ENCODE measurements at regions not wholly inside any gene's neighbourhood (a gene's known extent, or its start where the extent isn't known, plus 50 kb on each side); places are given as distances from the start of the nearest gene placed in this dataset.

DNA sequence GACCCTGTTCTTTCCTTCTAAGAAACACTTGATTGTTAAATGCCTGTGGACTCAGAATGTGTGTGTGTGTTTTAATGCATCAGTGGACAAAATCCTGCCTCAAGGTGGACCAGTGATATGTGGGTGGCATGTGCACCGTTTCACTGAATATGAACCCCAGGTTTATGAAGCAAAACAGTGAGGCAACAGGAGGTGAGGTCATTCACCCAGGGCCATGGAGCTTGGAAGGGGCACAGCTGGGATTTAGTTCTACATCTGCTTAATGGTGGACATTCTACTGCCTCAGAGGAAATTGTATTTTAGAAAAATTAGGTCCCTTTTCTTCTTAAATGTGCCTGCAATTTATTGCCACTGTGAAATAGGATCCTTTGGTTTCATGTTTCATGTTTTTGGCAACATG is 549.5 kb upstream of the EEF2KMT start (continued):
- TF ChIP-seq, protein P1, sequence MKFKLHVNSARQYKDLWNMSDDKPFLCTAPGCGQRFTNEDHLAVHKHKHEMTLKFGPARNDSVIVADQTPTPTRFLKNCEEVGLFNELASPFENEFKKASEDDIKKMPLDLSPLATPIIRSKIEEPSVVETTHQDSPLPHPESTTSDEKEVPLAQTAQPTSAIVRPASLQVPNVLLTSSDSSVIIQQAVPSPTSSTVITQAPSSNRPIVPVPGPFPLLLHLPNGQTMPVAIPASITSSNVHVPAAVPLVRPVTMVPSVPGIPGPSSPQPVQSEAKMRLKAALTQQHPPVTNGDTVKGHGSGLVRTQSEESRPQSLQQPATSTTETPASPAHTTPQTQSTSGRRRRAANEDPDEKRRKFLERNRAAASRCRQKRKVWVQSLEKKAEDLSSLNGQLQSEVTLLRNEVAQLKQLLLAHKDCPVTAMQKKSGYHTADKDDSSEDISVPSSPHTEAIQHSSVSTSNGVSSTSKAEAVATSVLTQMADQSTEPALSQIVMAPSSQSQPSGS (tag by site-specific recombination; IDR thresholded peaks at IDR 0.05; ENCODE audit: low read depth), result no peak
- TF ChIP-seq GLIS1 (tag by site-specific recombination; IDR thresholded peaks at IDR 0.05), result no peak
- TF ChIP-seq ZNF292 (tag by site-specific recombination; IDR thresholded peaks at IDR 0.05; ENCODE audit: borderline replicate concordance, low read depth), result no peak
- TF ChIP-seq, protein P2, sequence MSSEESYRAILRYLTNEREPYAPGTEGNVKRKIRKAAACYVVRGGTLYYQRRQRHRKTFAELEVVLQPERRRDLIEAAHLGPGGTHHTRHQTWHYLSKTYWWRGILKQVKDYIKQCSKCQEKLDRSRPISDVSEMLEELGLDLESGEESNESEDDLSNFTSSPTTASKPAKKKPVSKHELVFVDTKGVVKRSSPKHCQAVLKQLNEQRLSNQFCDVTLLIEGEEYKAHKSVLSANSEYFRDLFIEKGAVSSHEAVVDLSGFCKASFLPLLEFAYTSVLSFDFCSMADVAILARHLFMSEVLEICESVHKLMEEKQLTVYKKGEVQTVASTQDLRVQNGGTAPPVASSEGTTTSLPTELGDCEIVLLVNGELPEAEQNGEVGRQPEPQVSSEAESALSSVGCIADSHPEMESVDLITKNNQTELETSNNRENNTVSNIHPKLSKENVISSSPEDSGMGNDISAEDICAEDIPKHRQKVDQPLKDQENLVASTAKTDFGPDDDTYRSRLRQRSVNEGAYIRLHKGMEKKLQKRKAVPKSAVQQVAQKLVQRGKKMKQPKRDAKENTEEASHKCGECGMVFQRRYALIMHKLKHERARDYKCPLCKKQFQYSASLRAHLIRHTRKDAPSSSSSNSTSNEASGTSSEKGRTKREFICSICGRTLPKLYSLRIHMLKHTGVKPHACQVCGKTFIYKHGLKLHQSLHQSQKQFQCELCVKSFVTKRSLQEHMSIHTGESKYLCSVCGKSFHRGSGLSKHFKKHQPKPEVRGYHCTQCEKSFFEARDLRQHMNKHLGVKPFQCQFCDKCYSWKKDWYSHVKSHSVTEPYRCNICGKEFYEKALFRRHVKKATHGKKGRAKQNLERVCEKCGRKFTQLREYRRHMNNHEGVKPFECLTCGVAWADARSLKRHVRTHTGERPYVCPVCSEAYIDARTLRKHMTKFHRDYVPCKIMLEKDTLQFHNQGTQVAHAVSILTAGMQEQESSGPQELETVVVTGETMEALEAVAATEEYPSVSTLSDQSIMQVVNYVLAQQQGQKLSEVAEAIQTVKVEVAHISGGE (tag by site-specific recombination; conservative IDR thresholded peaks at IDR 0.05; ENCODE audit: low read depth), result no peak
- TF ChIP-seq, protein P3, sequence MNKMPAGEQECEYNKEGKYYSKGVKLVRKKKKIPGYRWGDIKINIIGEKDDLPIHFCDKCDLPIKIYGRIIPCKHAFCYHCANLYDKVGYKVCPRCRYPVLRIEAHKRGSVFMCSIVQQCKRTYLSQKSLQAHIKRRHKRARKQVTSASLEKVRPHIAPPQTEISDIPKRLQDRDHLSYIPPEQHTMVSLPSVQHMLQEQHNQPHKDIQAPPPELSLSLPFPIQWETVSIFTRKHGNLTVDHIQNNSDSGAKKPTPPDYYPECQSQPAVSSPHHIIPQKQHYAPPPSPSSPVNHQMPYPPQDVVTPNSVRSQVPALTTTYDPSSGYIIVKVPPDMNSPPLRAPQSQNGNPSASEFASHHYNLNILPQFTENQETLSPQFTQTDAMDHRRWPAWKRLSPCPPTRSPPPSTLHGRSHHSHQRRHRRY (tag by site-specific recombination; IDR thresholded peaks at IDR 0.05), result no peak

DNA sequence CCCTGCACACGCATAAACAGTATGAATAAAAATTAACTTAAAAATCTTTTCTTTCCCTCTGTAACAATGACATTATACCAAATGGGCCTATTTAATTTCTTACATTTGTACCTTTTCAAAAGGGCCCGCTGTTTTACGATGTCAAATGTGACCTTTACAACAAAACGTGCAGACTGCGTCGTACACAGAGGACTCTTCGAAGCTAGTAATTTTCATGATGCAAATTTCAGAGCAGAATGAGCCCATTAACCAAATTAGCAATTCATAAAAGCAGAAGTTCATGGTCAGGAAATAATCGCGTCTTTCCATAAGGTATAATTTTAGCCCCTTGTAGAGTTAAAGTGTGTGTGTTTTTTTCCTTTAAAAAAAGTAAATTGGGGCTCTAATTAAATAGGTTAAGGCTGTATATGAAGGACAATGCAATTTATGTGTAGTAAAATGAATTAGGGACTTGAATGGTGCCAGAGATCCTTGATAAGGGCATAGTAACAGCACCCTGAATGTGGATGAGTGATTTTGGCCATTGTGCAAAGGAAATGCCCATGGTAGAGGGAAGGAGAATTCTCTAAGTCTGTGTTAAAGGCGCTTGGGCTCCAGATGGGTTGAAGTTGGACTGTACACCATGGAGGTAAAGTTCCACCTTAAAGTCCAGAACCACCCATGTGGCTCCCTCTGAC is 546.4 kb upstream of the EEF2KMT start:
- POLR2A ChIA-PET, result interaction anchor here (0.5 kb wide), 1 partner anchor 329 kb away, joined by 3 read pairs; no protein-coding TSS in a partner anchor
- TF ChIP-seq, protein P4, sequence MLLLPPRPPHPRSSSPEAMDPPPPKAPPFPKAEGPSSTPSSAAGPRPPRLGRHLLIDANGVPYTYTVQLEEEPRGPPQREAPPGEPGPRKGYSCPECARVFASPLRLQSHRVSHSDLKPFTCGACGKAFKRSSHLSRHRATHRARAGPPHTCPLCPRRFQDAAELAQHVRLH (tag by site-specific recombination; IDR thresholded peaks at IDR 0.05), result no peak
- TF ChIP-seq ZFP69B (tag by site-specific recombination; IDR thresholded peaks at IDR 0.05) (no peak), ZNF624 (tag by site-specific recombination; IDR thresholded peaks at IDR 0.05) (no peak), ZNF555 (tag by site-specific recombination; conservative IDR thresholded peaks at IDR 0.05) (no peak), ZNF501 (tag by site-specific recombination; IDR thresholded peaks at IDR 0.05) (no peak), ZNF366 (tag by site-specific recombination; conservative IDR thresholded peaks at IDR 0.05) (no peak), ZNF155 (tag by site-specific recombination; IDR thresholded peaks at IDR 0.05) (no peak), ZNF248 (tag by site-specific recombination; IDR thresholded peaks at IDR 0.05) (no peak), SCRT2 (tag by site-specific recombination; IDR thresholded peaks at IDR 0.05) (no peak), ZNF670 (tag by site-specific recombination; IDR thresholded peaks at IDR 0.05; ENCODE audit: low read depth) (no peak), ZNF140 (tag by site-specific recombination; IDR thresholded peaks at IDR 0.05) (no peak)

DNA sequence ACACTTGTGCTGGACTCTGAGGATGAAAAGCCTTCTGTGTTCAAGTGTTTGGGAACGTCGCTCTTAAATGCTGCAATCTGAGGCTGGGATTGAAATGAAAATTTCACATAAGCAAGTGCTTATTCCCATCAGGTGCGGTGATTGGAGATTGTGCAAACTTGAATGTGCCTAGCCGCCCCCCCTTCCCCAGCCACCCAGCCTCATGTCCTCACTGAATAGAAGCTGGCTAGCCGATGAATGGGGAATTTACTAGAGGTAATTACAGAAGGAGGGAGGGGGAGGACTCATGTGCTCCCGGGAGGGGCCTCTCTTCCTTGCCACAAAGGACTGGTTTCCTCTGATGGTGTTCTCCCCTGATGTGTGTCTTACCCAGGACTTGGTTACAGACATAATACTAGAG is 544.8 kb upstream of the EEF2KMT start:
- Histone ChIP-seq H3K4me1 (ENCODE audit: control insufficient read depth, insufficient read depth, low read length) (no peaks in the 10 kb centered on the region), H3K27ac (ENCODE audit: extremely low read depth, low read depth, low read length) (no peak overlapping the region), H3K4me3 (ENCODE audit: low read depth, low read length) (no peak overlapping the region), H3K9me3 (ENCODE audit: control insufficient read depth, insufficient read depth, low read depth, low read length) (no peaks in the 10 kb centered on the region), H3K36me3 (ENCODE audit: control insufficient read depth in 2 of 2, insufficient read depth in 1 of 2, low read length in 2 of 2) (no peaks in the 10 kb centered on the region)
- POLR2A ChIA-PET, result no interaction called here
- CTCF ChIA-PET, result interaction anchor here (2.3 kb wide), 1 partner anchor 9 kb away, joined by 10 read pairs; no protein-coding TSS in a partner anchor
- TF ChIP-seq ZSCAN16 (tag by site-specific recombination; IDR thresholded peaks at IDR 0.05) (no peak), ZNF624 (tag by site-specific recombination; IDR thresholded peaks at IDR 0.05) (no peak), ZNF354C (tag by site-specific recombination; IDR thresholded peaks at IDR 0.05; ENCODE audit: borderline replicate concordance, low read depth) (no peak), YY2 (tag by site-specific recombination; IDR thresholded peaks at IDR 0.05) (no peak), ZNF394 (tag by site-specific recombination; IDR thresholded peaks at IDR 0.05; ENCODE audit: borderline replicate concordance) (no peak), ZNF324 (tag by site-specific recombination; IDR thresholded peaks at IDR 0.05) (no peak)
- TF ChIP-seq, protein P5, sequence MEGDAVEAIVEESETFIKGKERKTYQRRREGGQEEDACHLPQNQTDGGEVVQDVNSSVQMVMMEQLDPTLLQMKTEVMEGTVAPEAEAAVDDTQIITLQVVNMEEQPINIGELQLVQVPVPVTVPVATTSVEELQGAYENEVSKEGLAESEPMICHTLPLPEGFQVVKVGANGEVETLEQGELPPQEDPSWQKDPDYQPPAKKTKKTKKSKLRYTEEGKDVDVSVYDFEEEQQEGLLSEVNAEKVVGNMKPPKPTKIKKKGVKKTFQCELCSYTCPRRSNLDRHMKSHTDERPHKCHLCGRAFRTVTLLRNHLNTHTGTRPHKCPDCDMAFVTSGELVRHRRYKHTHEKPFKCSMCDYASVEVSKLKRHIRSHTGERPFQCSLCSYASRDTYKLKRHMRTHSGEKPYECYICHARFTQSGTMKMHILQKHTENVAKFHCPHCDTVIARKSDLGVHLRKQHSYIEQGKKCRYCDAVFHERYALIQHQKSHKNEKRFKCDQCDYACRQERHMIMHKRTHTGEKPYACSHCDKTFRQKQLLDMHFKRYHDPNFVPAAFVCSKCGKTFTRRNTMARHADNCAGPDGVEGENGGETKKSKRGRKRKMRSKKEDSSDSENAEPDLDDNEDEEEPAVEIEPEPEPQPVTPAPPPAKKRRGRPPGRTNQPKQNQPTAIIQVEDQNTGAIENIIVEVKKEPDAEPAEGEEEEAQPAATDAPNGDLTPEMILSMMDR (tag by site-specific recombination; IDR thresholded peaks at IDR 0.05), result no peak
- TF ChIP-seq, protein P6, sequence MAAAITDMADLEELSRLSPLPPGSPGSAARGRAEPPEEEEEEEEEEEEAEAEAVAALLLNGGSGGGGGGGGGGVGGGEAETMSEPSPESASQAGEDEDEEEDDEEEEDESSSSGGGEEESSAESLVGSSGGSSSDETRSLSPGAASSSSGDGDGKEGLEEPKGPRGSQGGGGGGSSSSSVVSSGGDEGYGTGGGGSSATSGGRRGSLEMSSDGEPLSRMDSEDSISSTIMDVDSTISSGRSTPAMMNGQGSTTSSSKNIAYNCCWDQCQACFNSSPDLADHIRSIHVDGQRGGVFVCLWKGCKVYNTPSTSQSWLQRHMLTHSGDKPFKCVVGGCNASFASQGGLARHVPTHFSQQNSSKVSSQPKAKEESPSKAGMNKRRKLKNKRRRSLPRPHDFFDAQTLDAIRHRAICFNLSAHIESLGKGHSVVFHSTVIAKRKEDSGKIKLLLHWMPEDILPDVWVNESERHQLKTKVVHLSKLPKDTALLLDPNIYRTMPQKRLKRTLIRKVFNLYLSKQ (tag by site-specific recombination; IDR thresholded peaks at IDR 0.05; ENCODE audit: borderline replicate concordance), result no peak

More for the DNA sequence above, 546.4 kb upstream of the EEF2KMT start:
- H3K9me3 ChIP-seq (ENCODE audit: control insufficient read depth, insufficient read depth, low read depth, low read length), result no peaks in the 10 kb centered on the region
- H3K4me3 ChIP-seq (ENCODE audit: low read depth, low read length), result no peak overlapping the region
- no peaks in the 10 kb centered on the region for H3K36me3 ChIP-seq (ENCODE audit: control insufficient read depth in 2 of 2, insufficient read depth in 1 of 2, low read length in 2 of 2)
- no peaks in the 10 kb centered on the region for H3K4me1 ChIP-seq (ENCODE audit: control insufficient read depth, insufficient read depth, low read length)
- CTCF ChIA-PET, result interaction anchor here (0.6 to 2.3 kb wide), 2 partner anchors 10 to 12 kb away, joined by 3 to 10 read pairs; no protein-coding TSS in a partner anchor
- H3K27ac ChIP-seq (ENCODE audit: extremely low read depth, low read depth, low read length), result no peak overlapping the region

All from HEK293 (cell line).